SK-N-SH treated with all-trans-retinoic acid at 6 μM for 48 hours (cell line): ENCODE measurements at regions not wholly inside any gene's neighbourhood (a gene's known extent, or its start where the extent isn't known, plus 50 kb on each side); places are given as distances from the start of the nearest gene placed in this dataset.

Source experiments
- ATAC-seq: fragments of 200-7000 bp; cut with Tn5 transposase; 3 replicates; pipeline ENCODE4 v1.9.1; 2020; ENCODE audit warnings: mild to moderate bottlenecking, moderate library complexity
- BACH2 ChIP-seq: fragments of 250-450 bp; sonication (Bioruptor Pico); IDR thresholded peaks from 2 replicates; pipeline ENCODE4 v1.9.0; 2021; ENCODE audit warnings: mild to moderate bottlenecking, borderline replicate concordance
- CREB5 ChIP-seq: fragments of 250-450 bp; sonication (Bioruptor Pico); IDR thresholded peaks from 2 replicates; pipeline ENCODE4 v1.5.1; 2020; ENCODE audit warnings: low read depth, mild to moderate bottlenecking, moderate library complexity
- CSDC2 ChIP-seq: fragments of 250-450 bp; sonication (Bioruptor Pico); IDR thresholded peaks from 2 replicates; pipeline ENCODE4 v1.5.0; 2020; ENCODE audit warnings: mild to moderate bottlenecking, moderate library complexity
- CSRNP3 ChIP-seq: fragments of 250-450 bp; sonication (Bioruptor Pico); IDR thresholded peaks from 2 replicates; pipeline ENCODE4 v1.5.1; 2021; ENCODE audit warnings: mild to moderate bottlenecking, moderate library complexity
- ESRRG ChIP-seq: fragments of 250-450 bp; sonication (Bioruptor Pico); IDR thresholded peaks from 2 replicates; pipeline ENCODE4 v1.6.1; 2021; ENCODE audit warnings: mild to moderate bottlenecking
- GLIS3 ChIP-seq: fragments of 250-450 bp; sonication (Bioruptor Pico); IDR thresholded peaks from 2 replicates; pipeline ENCODE4 v1.5.0; 2020; ENCODE audit warnings: mild to moderate bottlenecking, moderate library complexity
- ISL1 ChIP-seq: fragments of 250-450 bp; sonication (Bioruptor Pico); IDR thresholded peaks from 2 replicates; pipeline ENCODE4 v2.1.2; 2022; ENCODE audit warnings: mild to moderate bottlenecking, moderate library complexity
- OSR1 ChIP-seq: fragments of 250-450 bp; sonication (Bioruptor Pico); IDR thresholded peaks from 2 replicates; pipeline ENCODE4 v1.8.0; 2022; ENCODE audit warnings: moderate library complexity, mild to moderate bottlenecking, inconsistent platforms
- PATZ1 ChIP-seq: fragments of 250-450 bp; sonication (Bioruptor Pico); IDR thresholded peaks from 2 replicates; pipeline ENCODE4 v1.8.0; 2020; ENCODE audit warnings: mild to moderate bottlenecking, moderate library complexity, borderline replicate concordance
- POU6F1 ChIP-seq: fragments of 250-450 bp; sonication (Bioruptor Pico); IDR thresholded peaks from 2 replicates; pipeline ENCODE4 v1.8.0; 2021; ENCODE audit warnings: low read depth, mild to moderate bottlenecking, moderate library complexity, borderline replicate concordance
- PPARA ChIP-seq: fragments of 250-450 bp; sonication (Bioruptor Pico); IDR thresholded peaks from 2 replicates; pipeline ENCODE4 v1.5.0; 2020; ENCODE audit warnings: mild to moderate bottlenecking, borderline replicate concordance
- TCF4 ChIP-seq: fragments of 250-450 bp; sonication (Bioruptor Pico); IDR thresholded peaks from 2 replicates; pipeline ENCODE4 v1.8.0; 2021; ENCODE audit warnings: mild to moderate bottlenecking, moderate library complexity, borderline replicate concordance
- TOX ChIP-seq: fragments of 250-450 bp; sonication (Bioruptor Pico); IDR thresholded peaks from 2 replicates; pipeline ENCODE4 v1.8.0; 2021; ENCODE audit warnings: mild to moderate bottlenecking, moderate library complexity, borderline replicate concordance
- TSHZ2 ChIP-seq: fragments of 250-450 bp; sonication (Bioruptor Pico); IDR thresholded peaks from 2 replicates; pipeline ENCODE4 v1.5.0; 2020; ENCODE audit warnings: mild to moderate bottlenecking, moderate library complexity
- ZC3H10 ChIP-seq: fragments of 250-450 bp; sonication (Bioruptor Pico); IDR thresholded peaks from 2 replicates; pipeline ENCODE4 v1.5.1; 2021; ENCODE audit warnings: mild to moderate bottlenecking, moderate library complexity
- ZFP3 ChIP-seq: fragments of 250-450 bp; sonication (Bioruptor Pico); IDR thresholded peaks from 2 replicates; pipeline ENCODE4 v1.5.0; 2020; ENCODE audit warnings: mild to moderate bottlenecking, moderate library complexity
- ZFP30 ChIP-seq: fragments of 450-650 bp; formaldehyde crosslinking; IDR thresholded peaks from 2 replicates; pipeline ENCODE4 v1.5.0; 2022; ENCODE audit warnings: mild to moderate bottlenecking, moderate library complexity
- ZNF565 ChIP-seq: fragments of 450-650 bp; formaldehyde crosslinking; conservative IDR thresholded peaks from 2 replicates; pipeline ENCODE4 v1.5.0; 2020; ENCODE audit warnings: low read depth, mild to moderate bottlenecking, moderate library complexity
- ZNF70 ChIP-seq: fragments of 450-650 bp; formaldehyde crosslinking; IDR thresholded peaks from 2 replicates; pipeline ENCODE4 v1.5.0; 2020; ENCODE audit warnings: mild to moderate bottlenecking, moderate library complexity
- ZNF8 ChIP-seq: fragments of 450-650 bp; formaldehyde crosslinking; IDR thresholded peaks from 2 replicates; pipeline ENCODE4 v1.5.0; 2020; ENCODE audit warnings: mild to moderate bottlenecking, moderate library complexity

- no peak for ATAC-seq
- TF ChIP-seq TCF4 (CRISPR knock-in tag): no peak
- TF ChIP-seq CREB5 (CRISPR knock-in tag): no peak
- no peak for TF ChIP-seq ZFP30 (CRISPR knock-in tag)
- no peak for TF ChIP-seq ZNF565 (CRISPR knock-in tag)
- no peak for TF ChIP-seq ESRRG (CRISPR knock-in tag)
- TF ChIP-seq PPARA (CRISPR knock-in tag): no peak
- TF ChIP-seq CSDC2 (CRISPR knock-in tag): no peak
- no peak for TF ChIP-seq ZFP3
- TF ChIP-seq ZNF8 (CRISPR knock-in tag): no peak
- no peak for TF ChIP-seq ZC3H10 (CRISPR knock-in tag)
- TF ChIP-seq ZNF70 (CRISPR knock-in tag): no peak
- TF ChIP-seq POU6F1 (CRISPR knock-in tag): no peak
- no peak for TF ChIP-seq BACH2 (CRISPR knock-in tag)
- no peak for TF ChIP-seq PATZ1 (CRISPR knock-in tag)
Measured at GRCh38 chr4:153081006-153081580, 123.2 kb upstream of the TRIM2 start.

GRCh38 chr4:153081693-153082092 lies 122.5 kb upstream of the TRIM2 start:
- TF ChIP-seq ZNF565 (CRISPR knock-in tag) (no peak), GLIS3 (CRISPR knock-in tag) (no peak), ZFP3 (no peak), PATZ1 (CRISPR knock-in tag) (no peak), BACH2 (CRISPR knock-in tag) (no peak), CSDC2 (CRISPR knock-in tag) (no peak), PPARA (CRISPR knock-in tag) (no peak), TSHZ2 (CRISPR knock-in tag) (no peak), OSR1 (CRISPR knock-in tag) (no peak), ZC3H10 (CRISPR knock-in tag) (no peak), CSRNP3 (CRISPR knock-in tag) (no peak), TOX (no peak), ISL1 (CRISPR knock-in tag) (no peak), CREB5 (CRISPR knock-in tag) (no peak)
- TF ChIP-seq, all 23 proteins: peak for 0

More at GRCh38 chr4:153081693-153082092, 122.5 kb upstream of the TRIM2 start:
- no peak for ATAC-seq
